IMR-90 (cell line): ENCODE measurements at regions not wholly inside any gene's neighbourhood (a gene's known extent, or its start where the extent isn't known, plus 50 kb on each side); places are given as distances from the start of the nearest gene placed in this dataset.

Experiments
- ATAC-seq: fragments of 200-7000 bp; cut with Tn5 transposase; 2 replicates; pipeline ENCODE4 v1.9.1; 2020; ENCODE audit warnings: low read depth, mild to moderate bottlenecking, moderate library complexity
- BruUV-seq: library from RNA; stranded (reverse); fragments of 400-500 nt; replicated peaks from 2 replicates; lab custom pipeline; 2021; lab: Mats Ljungman, UMichigan
- CTCF ChIA-PET: fragments of 300-600 bp; formaldehyde crosslinking; extraction: SDS; loops from one replicate; lab custom pipeline; 2021; ENCODE audit warnings: antibody characterized with exemption; lab: Yijun Ruan, JAX
- POLR2A ChIA-PET: fragments of 300-600 bp; sonication (Branson Sonifier 250); formaldehyde crosslinking; loops from one replicate; lab custom pipeline; 2022; ENCODE audit warnings: antibody characterized with exemption; ENCODE audit not compliant: unreplicated experiment; lab: Charles Lee
- DNase-seq: peaks from one replicate; pipeline ENCODE4 v3.0.0; 2013
- H2AFZ ChIP-seq: replicated peaks from 2 replicates; pipeline ENCODE3; 2013; ENCODE audit warnings: low read length, mild to moderate bottlenecking; ENCODE audit not compliant: poor library complexity
- H2AK5ac ChIP-seq: 2 replicates; pipeline ENCODE4 v1.6.1; 2013; ENCODE audit warnings: low read depth, low read length, inconsistent platforms
- H2AK9ac ChIP-seq: replicated peaks from 2 replicates; pipeline ENCODE3; 2013; ENCODE audit warnings: mild to moderate bottlenecking, low read depth, low read length, moderate library complexity; ENCODE audit not compliant: poor library complexity
- H2BK120ac ChIP-seq: 2 replicates; pipeline ENCODE4 v1.6.1; 2013; ENCODE audit warnings: low read depth, low read length, inconsistent platforms
- H2BK15ac ChIP-seq: 3 replicates; pipeline ENCODE4 v1.6.1; 2013; ENCODE audit warnings: low read depth, low read length, inconsistent platforms
- H2BK20ac ChIP-seq: 2 replicates; pipeline ENCODE4 v1.6.1; 2013; ENCODE audit warnings: low read depth, mild to moderate bottlenecking, inconsistent platforms, low read length, moderate library complexity
- H2BK5ac ChIP-seq: 2 replicates; pipeline ENCODE4 v1.6.1; 2013; ENCODE audit warnings: mild to moderate bottlenecking, low read depth, low read length, inconsistent platforms; ENCODE audit not compliant: poor library complexity, severe bottlenecking
- H3K14ac ChIP-seq: replicated peaks from 2 replicates; pipeline ENCODE4 v1.6.1; 2013; ENCODE audit warnings: low read depth, low read length, inconsistent platforms
- H3K18ac ChIP-seq: 2 replicates; pipeline ENCODE4 v1.6.1; 2013; ENCODE audit warnings: low read depth, low read length, control low read depth
- H3K23ac ChIP-seq: 2 replicates; pipeline ENCODE4 v1.6.1; 2013; ENCODE audit warnings: low read depth, low read length, inconsistent platforms
- H3K27ac ChIP-seq: 2 replicates; pipeline ENCODE4 v1.5.1; 2013; ENCODE audit warnings: mild to moderate bottlenecking, control low read depth, low read length; ENCODE audit not compliant: insufficient read depth
- H3K27me3 ChIP-seq: 2 replicates; pipeline ENCODE4 v1.6.1; 2013; ENCODE audit warnings: low read length; ENCODE audit not compliant: control insufficient read depth, insufficient read depth
- H3K36me3 ChIP-seq: 2 replicates; pipeline ENCODE4 v1.6.1; 2013; ENCODE audit warnings: low read length, mixed read lengths; ENCODE audit not compliant: control insufficient read depth, insufficient read depth
- H3K4ac ChIP-seq: 2 replicates; pipeline ENCODE4 v1.6.1; 2013; ENCODE audit warnings: low read depth, low read length, inconsistent platforms
- H3K4me1 ChIP-seq: 2 replicates; pipeline ENCODE4 v1.6.1; 2013; ENCODE audit warnings: low read length, mixed read lengths; ENCODE audit not compliant: control insufficient read depth, insufficient read depth
- H3K4me2 ChIP-seq: 2 replicates; pipeline ENCODE4 v1.6.1; 2013; ENCODE audit warnings: low read depth, mild to moderate bottlenecking, control low read depth, low read length, moderate library complexity
- H3K4me3 ChIP-seq: 2 replicates; pipeline ENCODE4 v1.5.1; 2013; ENCODE audit warnings: low read depth, mild to moderate bottlenecking, control low read depth, low read length, moderate library complexity; ENCODE audit not compliant: insufficient read depth
- H3K56ac ChIP-seq: 2 replicates; pipeline ENCODE4 v1.6.1; 2013; ENCODE audit warnings: low read length, inconsistent platforms; ENCODE audit not compliant: insufficient read depth; ENCODE audit errors: extremely low read depth
- H3K79me1 ChIP-seq, 2 experiments: 2 replicates each; pipeline ENCODE4 v1.6.1; 2013; ENCODE audit warnings: low read length in 2 of 2, inconsistent platforms in 1 of 2, low read depth in 1 of 2
- H3K9ac ChIP-seq: 2 replicates; pipeline ENCODE4 v1.6.1; 2013; ENCODE audit warnings: low read depth, low read length, control low read depth
- H3K9me1 ChIP-seq: 2 replicates; pipeline ENCODE4 v1.6.1; 2013; ENCODE audit warnings: low read length, inconsistent platforms; ENCODE audit not compliant: insufficient read depth
- H3K9me3 ChIP-seq: 2 replicates; pipeline ENCODE4 v1.6.1; 2013; ENCODE audit warnings: low read length; ENCODE audit not compliant: control insufficient read depth, insufficient read depth
- H4K20me1 ChIP-seq: 2 replicates; pipeline ENCODE4 v1.6.1; 2013; ENCODE audit warnings: low read length, inconsistent platforms; ENCODE audit not compliant: insufficient read depth
- H4K5ac ChIP-seq: 2 replicates; pipeline ENCODE4 v1.6.1; 2013; ENCODE audit warnings: mild to moderate bottlenecking, low read depth, low read length, control low read depth
- H4K8ac ChIP-seq, 2 experiments: 2 replicates each; pipeline ENCODE4 v1.6.1; 2013; ENCODE audit warnings: low read depth in 2 of 2, low read length in 2 of 2, control low read depth in 1 of 2, inconsistent platforms in 1 of 2
- H4K91ac ChIP-seq: 2 replicates; pipeline ENCODE4 v1.6.1; 2013; ENCODE audit warnings: low read depth, low read length, inconsistent platforms; ENCODE audit not compliant: insufficient read depth
- CEBPB ChIP-seq: IDR thresholded peaks from 2 replicates; pipeline ENCODE4 v1.6.1; 2012; ENCODE audit warnings: low read depth, low read length, improper control_type of control experiment
- CHD1 ChIP-seq: IDR thresholded peaks from 2 replicates; pipeline ENCODE4 v1.6.1; 2012; ENCODE audit warnings: low read depth, low read length, improper control_type of control experiment
- ELK1 ChIP-seq: fragments of 150-350 bp; IDR thresholded peaks from 2 replicates; pipeline ENCODE4 v1.6.1; 2016; ENCODE audit warnings: low read depth, mild to moderate bottlenecking, low read length, moderate library complexity, borderline replicate concordance
- MAZ ChIP-seq: IDR thresholded peaks from 2 replicates; pipeline ENCODE4 v1.6.1; 2012; ENCODE audit warnings: low read depth, mild to moderate bottlenecking, low read length, improper control_type of control experiment, moderate library complexity, borderline replicate concordance
- MXI1 ChIP-seq: IDR thresholded peaks from 2 replicates; pipeline ENCODE4 v1.6.1; 2012; ENCODE audit warnings: low read depth, mild to moderate bottlenecking, low read length, moderate library complexity, borderline replicate concordance
- NFE2L2 ChIP-seq: fragments of 150-350 bp; IDR thresholded peaks from 2 replicates; pipeline ENCODE4 v1.6.1; 2016; ENCODE audit warnings: low read depth, mild to moderate bottlenecking, low read length
- POLR2A ChIP-seq: IDR thresholded peaks from 2 replicates; pipeline ENCODE4 v1.6.1; 2012; ENCODE audit warnings: mild to moderate bottlenecking, low read depth, low read length
- RAD21 ChIP-seq: IDR thresholded peaks from 2 replicates; pipeline ENCODE4 v1.6.1; 2012; ENCODE audit warnings: low read length, improper control_type of control experiment
- RCOR1 ChIP-seq: IDR thresholded peaks from 2 replicates; pipeline ENCODE4 v1.6.1; 2012; ENCODE audit warnings: mild to moderate bottlenecking, low read length, improper control_type of control experiment; ENCODE audit not compliant: insufficient replicate concordance
- RFX5 ChIP-seq: IDR thresholded peaks from 2 replicates; pipeline ENCODE4 v1.8.0; 2012; ENCODE audit warnings: low read depth, mild to moderate bottlenecking, low read length, moderate library complexity
- USF2 ChIP-seq: fragments of 150-350 bp; IDR thresholded peaks from 2 replicates; pipeline ENCODE4 v1.6.1; 2017; ENCODE audit warnings: mild to moderate bottlenecking, antibody characterized with exemption, low read length, low read depth
- WGBS, 2 experiments: methylation state at CpG; one replicate each; pipeline versions ENCODE4 v1.1.5 to v1.1.7; 2013; ENCODE audit warnings: missing lambda C conversion rate in 2 of 2; ENCODE audit not compliant: insufficient read length in 1 of 2; ENCODE audit errors: extremely low coverage in 2 of 2; 5-methylcytosine and 5-hydroxymethylcytosine counted together
- dilution Hi-C: fragments of 300-500 bp; cut with HindIII; formaldehyde crosslinking; loops from one replicate; pipeline ENCODE4 v1.14.3; 2018; ENCODE audit warnings: low sequenced_read_pairs; ENCODE audit not compliant: unreplicated experiment
- in situ Hi-C: fragments of 300-500 bp; cut with MboI; formaldehyde crosslinking; loops from 3 replicates; pipeline ENCODE4 v1.14.3; 2019; ENCODE audit warnings: low sequenced_read_pairs, inconsistent platforms, mixed read lengths
- intact Hi-C: fragments of 100-400 bp; cut with micrococcal nuclease; formaldehyde crosslinking; loops from 2 replicates; pipeline ENCODE4 v1.10.0; 2022

- DNase-seq (no peak), ATAC-seq (no peak)
- H3K9ac ChIP-seq, result no peak overlapping the region
- H2BK20ac ChIP-seq, result no peak overlapping the region
- H2AFZ ChIP-seq, result no peak overlapping the region
- H3K9me3 ChIP-seq, result no peaks in the 10 kb centered on the region
- no peak overlapping the region for H2AK5ac ChIP-seq
- H3K23ac ChIP-seq, result no peak overlapping the region
- H3K27ac ChIP-seq, result no peak overlapping the region
- H2BK15ac ChIP-seq, result no peak overlapping the region
- intact Hi-C loops, result no loop called here
- dilution Hi-C loops, result no loop called here
- no peak overlapping the region for H4K91ac ChIP-seq
- ChIA-PET POLR2A (no interaction called here), CTCF (no interaction called here)
- H4K5ac ChIP-seq, result no peak overlapping the region
- no peaks in the 10 kb centered on the region for H3K4me1 ChIP-seq
- no TSS peak for BruUV-seq
- no peak overlapping the region for H3K4me3 ChIP-seq
- H3K14ac ChIP-seq, result no peak overlapping the region
- in situ Hi-C loops, result no loop called here
- no peak overlapping the region for H2BK120ac ChIP-seq
- no peak for TF ChIP-seq MAZ
- TF ChIP-seq RFX5, result no peak
- TF ChIP-seq CHD1, result no peak
- TF ChIP-seq RCOR1, result no peak
- no peak for TF ChIP-seq USF2
- no peak for TF ChIP-seq CEBPB
- no peak for TF ChIP-seq NFE2L2
- no peak for TF ChIP-seq RAD21
- no peak for TF ChIP-seq MXI1
- no peak for TF ChIP-seq ELK1
- TF ChIP-seq POLR2A, result no peak
- no peaks in the 10 kb centered on the region for H3K9me1 ChIP-seq
- H4K20me1 ChIP-seq, result no peaks in the 10 kb centered on the region
- H3K4me2 ChIP-seq, result no peak overlapping the region
- no peak overlapping the region for H2BK5ac ChIP-seq
- H3K4ac ChIP-seq, result no peak overlapping the region
- no peak overlapping the region for H4K8ac ChIP-seq
- H3K36me3 ChIP-seq, result no peaks in the 10 kb centered on the region
- no peak overlapping the region for H3K56ac ChIP-seq
- no peaks in the 10 kb centered on the region for H3K27me3 ChIP-seq
- no peaks in the 10 kb centered on the region for H3K79me1 ChIP-seq
- H2AK9ac ChIP-seq, result no peak overlapping the region
- no CpG with 5 or more reads among the region's 1 CpG for WGBS, 2 experiments
- H3K18ac ChIP-seq, result no peak overlapping the region
Observed at GRCh38 chr4:27117453-27117852, 256.8 kb downstream of the STIM2 start.
